ENCODE measurements at regions not wholly inside any gene's neighbourhood (a gene's known extent, or its start where the extent isn't known, plus 50 kb on each side); places are given as distances from the start of the nearest gene placed in this dataset.

DNA sequence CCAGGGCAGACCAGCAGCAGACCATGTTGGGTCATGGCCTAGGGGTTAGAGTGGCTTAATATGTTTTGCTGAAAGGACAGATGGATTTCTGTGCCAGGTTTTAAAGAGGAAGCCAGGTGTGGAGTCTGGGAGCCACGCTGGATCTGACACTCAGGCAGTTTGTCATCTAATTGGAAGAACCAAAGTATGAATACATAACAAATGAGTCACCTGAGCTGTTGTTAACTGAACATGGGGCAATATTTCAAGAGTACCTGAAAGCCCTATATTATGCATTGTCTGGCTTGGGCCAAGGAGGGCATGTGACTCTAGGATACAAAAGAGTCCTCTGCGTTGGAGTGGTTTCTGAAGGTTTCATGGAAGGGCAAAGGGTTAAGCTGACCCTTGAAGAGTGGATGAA, 70.6 kb downstream of the LMO4 start:
- TF ChIP-seq EZH2 (IDR thresholded peaks at IDR 0.05; ENCODE audit: borderline replicate concordance, low read depth, low read length, poor library complexity, severe bottlenecking), result no peak
- TF ChIP-seq, protein P1, sequence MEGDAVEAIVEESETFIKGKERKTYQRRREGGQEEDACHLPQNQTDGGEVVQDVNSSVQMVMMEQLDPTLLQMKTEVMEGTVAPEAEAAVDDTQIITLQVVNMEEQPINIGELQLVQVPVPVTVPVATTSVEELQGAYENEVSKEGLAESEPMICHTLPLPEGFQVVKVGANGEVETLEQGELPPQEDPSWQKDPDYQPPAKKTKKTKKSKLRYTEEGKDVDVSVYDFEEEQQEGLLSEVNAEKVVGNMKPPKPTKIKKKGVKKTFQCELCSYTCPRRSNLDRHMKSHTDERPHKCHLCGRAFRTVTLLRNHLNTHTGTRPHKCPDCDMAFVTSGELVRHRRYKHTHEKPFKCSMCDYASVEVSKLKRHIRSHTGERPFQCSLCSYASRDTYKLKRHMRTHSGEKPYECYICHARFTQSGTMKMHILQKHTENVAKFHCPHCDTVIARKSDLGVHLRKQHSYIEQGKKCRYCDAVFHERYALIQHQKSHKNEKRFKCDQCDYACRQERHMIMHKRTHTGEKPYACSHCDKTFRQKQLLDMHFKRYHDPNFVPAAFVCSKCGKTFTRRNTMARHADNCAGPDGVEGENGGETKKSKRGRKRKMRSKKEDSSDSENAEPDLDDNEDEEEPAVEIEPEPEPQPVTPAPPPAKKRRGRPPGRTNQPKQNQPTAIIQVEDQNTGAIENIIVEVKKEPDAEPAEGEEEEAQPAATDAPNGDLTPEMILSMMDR (conservative IDR thresholded peaks at IDR 0.05; ENCODE audit: low read depth, low read length), result no peak

Measured in A673 (cell line).